Stimulated activated CD4-positive, alpha-beta T cell treated with anti-CD3 and anti-CD28 coated beads, Interleukin-12 subunit alpha, Interleukin-12 subunit beta, amount 100 ng/mL, for 24 hours (primary cell): ENCODE measurements at regions not wholly inside any gene's neighbourhood (a gene's known extent, or its start where the extent isn't known, plus 50 kb on each side); places are given as distances from the start of the nearest gene placed in this dataset.
"Not testable (repeated sequence)": the region's sequence is repeated elsewhere in the genome, so short reads cannot be mapped to it uniquely, and the experiment has no call there.

Experiments used
- DNase-seq, 2 experiments: peaks; one replicate each; pipeline ENCODE4 v3.0.0-alpha.2; 2020; ENCODE audit warnings: low read depth in 2 of 2

GRCh38 chr6:86615299-86615698 lies 322.0 kb upstream of the HTR1E start:
- DNase-seq: no peak

DNA sequence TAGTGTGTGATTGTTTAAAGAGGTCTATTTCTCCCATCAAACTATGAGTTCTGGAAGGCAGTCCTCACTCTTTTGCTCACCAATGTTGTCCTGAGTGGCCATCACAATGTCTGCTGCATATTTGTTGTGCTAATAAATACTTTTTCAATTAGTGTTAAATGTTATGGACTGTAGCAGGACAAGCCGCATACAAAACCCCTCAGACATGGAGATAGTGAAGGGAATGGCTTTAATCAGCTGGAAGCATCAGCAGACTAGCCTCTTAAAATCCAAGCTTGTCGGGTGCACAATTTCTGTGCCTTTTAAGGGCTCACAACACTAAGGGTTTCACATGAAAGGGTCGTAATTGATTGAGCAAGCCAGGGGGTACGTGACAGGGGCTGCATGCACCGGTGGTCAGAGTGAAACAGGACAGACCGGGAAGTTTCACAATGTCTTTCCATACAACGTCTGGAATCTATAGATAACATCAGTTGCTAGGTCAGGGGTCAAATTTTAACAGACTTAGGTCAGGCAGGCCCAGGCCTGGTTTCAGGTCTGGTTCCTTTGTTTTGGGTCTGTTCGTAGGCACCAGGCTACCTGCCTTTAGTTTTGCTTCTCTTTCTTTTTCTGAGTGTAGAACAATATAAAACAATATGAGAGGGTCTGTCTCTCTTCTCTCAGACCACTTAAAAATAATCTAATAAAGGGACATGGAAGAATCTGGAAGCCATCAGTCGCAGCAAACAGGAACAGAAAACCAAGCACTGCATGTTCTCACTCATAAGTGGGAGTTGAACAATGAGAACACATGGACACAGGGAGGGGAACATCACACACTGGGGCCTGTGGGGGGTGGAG lies 327.6 kb upstream of the HTR1E start:
- DNase-seq: no peak

- DNase-seq: not testable (repeated sequence)
Measured at GRCh38 chr6:86603364-86603763, 334.0 kb upstream of the HTR1E start.

DNA sequence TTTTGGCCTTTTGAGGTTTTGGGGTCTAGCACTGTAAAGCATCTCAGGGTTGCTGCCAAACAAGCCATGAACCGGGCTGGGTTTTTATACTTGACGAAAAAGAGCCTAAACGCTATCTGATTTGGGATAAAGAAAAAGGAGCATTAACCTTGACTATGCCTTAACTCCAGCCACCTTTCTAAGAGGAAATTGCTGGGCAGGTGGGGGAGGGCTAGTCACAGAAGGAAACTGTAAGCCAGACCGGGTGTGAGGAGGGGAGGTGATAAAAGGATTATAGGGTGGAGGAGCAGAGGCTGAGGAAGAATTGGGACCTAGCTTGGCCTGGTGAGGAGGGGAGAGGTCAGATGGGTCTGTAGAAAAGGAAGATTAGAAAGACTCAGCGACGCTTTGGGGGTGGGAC lies 335.2 kb upstream of the HTR1E start:
- not testable (repeated sequence) for DNase-seq

GRCh38 chr6:86598969-86599368 lies 338.4 kb upstream of the HTR1E start:
- not testable (repeated sequence) for DNase-seq

- DNase-seq: no peak
Measured at GRCh38 chr6:86595641-86596040, 341.7 kb upstream of the HTR1E start.

- DNase-seq: no peak
Measured at GRCh38 chr6:86586195-86586594, 351.1 kb upstream of the HTR1E start.

DNA sequence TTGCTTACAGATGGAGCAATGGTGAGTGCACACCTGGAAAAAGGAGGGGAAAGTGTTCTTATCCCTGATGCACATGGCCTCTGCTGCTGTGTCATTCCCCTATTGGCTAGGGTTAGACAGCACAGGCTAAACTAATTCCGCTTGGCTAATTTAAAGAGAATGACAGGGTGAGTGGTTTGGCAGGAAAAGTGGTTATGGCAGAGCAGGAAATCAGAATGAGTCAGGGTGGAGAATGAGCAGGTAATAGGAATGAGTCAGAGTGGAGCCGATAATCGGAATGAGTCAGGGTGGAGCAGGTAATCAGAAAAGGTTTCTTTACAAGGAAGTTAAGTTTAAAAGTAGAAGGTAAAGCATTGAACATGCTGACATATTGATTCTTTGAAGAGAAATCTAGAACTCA lies 355.5 kb upstream of the HTR1E start:
- DNase-seq: no peak

- no peak for DNase-seq
Measured at GRCh38 chr6:86563197-86563596, 374.1 kb upstream of the HTR1E start.

DNA sequence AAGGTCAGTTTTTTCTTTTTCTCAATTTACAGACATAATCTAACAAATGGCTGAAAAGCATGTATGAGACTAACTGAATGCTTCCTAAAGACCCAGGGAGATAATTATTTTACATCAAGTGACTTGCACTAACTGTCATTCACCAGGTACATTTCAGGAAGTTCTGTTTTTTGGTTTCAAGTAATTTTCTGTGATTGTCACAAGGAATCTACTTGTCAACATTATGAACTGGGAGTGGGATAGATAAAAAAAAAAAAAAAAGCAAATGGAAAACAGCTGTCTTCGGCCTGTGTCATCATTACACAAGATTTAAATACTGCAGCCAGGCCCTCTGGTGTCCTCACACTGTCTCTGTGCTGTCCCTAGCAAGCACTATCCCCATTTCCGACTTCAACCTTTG lies 379.0 kb upstream of the HTR1E start:
- no peak for DNase-seq

- DNase-seq: no peak
Measured at GRCh38 chr6:86537292-86537861, 400.0 kb upstream of the HTR1E start.

GRCh38 chr6:86536121-86536520 lies 401.2 kb upstream of the HTR1E start:
- DNase-seq: no peak

- DNase-seq: no peak
Measured at GRCh38 chr6:86535100-86535499, 402.2 kb upstream of the HTR1E start.

- DNase-seq: no peak
Measured at GRCh38 chr6:86529635-86530034, 407.7 kb upstream of the HTR1E start.

DNA sequence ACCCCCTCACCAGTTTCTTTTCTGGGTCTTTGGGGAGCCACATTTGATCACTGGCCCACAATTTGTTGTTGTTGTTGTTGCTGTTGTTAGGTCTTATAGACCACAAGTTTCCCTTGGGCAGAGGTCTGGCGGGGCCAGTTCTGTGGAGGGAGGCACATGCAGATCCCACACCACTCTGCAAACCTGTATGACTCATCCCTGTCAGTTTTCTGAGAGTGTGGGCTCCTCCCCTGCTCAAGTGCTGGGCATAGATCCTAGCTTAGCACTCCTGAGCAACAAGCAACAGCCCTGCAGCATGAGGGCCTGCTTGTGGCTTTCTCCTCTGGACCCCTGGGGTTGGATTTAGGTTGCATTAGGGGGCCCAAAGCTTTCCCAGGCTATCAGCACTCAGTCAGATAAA lies 411.1 kb upstream of the HTR1E start:
- no peak for DNase-seq

- no peak for DNase-seq
Measured at GRCh38 chr6:86516087-86516486, 421.2 kb upstream of the HTR1E start.

DNA sequence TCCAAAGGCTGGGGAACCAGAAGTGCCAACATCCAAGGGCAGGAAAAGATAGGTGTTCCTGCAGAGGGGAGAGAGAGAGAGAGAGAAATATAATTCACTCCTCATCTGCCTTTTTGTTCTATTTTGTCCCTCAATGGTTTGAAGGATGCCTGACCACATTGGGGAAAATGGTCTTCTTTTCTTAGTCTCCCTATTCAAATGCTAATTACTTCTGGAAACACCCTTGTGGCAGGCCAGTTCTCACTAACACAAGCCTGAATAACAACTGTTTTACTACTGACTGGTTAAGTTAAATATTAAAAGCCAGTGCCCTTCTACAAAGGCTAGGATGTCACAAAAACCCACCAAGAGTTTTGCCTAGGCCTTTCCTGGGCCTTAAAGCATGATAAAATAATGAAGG lies 425.4 kb upstream of the HTR1E start:
- no peak for DNase-seq

GRCh38 chr6:86508230-86508629 lies 429.1 kb upstream of the HTR1E start:
- DNase-seq: no peak

DNA sequence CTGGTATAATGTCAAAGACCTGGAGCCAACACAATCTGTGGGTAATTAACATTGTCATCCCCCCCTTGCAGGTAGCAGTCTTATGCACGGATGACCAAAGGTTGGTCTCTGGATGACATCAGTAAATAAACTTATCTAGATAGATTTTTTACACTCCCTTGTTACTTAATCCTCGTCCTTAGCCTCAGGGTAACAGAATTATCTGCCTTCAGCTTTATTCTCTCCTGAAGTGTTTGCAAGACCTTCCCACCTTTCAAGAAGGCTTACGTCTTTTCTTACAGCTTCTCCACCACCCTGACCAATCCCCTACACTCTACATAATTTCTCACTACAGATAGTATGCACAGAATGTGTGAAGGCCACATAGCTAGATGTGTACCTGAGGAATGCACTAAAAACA lies 434.8 kb upstream of the HTR1E start:
- DNase-seq: no peak

DNA sequence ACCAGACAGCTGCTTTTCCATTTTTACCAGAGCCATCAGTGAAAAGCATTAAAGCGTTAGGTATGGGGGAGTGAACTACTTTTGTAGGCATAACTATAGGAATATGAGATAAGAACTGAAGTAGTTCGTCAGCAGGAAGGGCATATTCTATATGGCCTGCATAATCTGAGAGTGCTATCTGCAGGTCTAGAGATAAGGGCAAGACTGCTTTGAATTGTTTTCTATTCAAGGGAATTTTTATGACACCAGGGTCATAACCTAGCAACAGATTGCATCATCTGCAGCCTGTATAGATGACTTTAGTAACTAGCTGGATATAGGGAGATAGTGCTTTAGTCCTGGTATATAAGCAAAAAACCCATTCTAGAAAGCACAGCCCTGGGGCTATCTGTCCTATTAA lies 437.3 kb upstream of the HTR1E start:
- DNase-seq: no peak

DNA sequence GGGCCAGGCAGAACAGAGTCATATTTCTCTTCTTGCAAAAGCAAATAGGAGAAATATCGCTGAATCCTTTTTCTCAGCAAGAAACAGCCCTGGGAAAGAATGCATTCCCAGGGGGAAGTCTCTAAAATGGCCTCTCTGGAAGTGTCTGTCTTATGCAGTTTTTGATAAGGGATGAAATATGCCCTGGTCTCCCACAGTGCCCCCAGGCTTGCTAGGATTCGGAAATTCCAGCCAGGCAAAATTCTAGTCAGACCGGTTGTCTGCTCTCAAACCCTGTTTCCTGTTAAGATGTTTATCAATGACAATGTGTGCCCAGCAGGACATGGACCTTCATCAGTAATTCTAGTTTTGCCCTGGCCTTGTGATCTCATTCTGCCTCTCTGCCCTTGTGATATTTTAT lies 448.3 kb upstream of the HTR1E start:
- not testable (repeated sequence) for DNase-seq

- DNase-seq: no peak
Measured at GRCh38 chr6:86487660-86488221, 449.6 kb upstream of the HTR1E start.

DNA sequence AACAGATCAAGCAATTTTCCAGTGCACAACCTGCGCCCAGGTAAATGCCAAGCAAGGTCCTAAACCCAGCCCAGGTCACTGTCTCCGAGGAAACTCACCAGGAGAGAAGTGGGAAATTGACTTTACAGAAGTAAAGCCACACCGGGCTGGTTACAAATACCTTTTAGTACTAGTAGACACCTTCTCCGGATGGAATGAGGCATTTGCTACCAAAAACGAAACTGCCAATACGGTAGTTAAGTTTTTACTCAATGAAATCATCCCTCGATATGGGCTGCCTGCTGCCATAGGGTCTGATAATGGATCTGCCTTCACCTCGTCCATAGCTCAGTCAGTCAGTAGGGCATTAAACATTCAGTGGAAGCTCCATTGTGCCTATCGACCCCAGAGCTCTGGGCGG lies 459.0 kb upstream of the HTR1E start:
- DNase-seq: not testable (repeated sequence)
